ENCODE measurements at regions not wholly inside any gene's neighbourhood (a gene's known extent, or its start where the extent isn't known, plus 50 kb on each side); places are given as distances from the start of the nearest gene placed in this dataset.

DNA sequence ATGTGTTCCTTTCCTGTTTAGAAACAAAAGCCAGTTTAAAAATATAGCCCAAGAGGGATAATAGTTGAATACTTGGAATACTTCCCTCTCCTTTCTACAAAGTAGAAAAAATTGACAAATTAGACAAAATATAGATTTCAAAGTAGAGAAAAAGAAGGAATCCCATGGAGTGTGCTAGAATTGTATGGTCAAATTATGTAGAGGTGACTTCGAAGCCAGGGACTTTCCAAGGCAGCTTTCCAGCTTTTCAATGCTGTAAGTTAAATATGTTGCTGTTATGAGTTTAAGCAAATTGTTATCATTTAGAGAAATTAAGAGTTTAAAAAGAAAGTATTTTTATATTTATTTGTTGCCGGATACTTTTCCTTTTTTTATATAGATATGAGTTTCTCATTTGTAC is 415.5 kb upstream of the OPRM1 start:
- H3K36me3 ChIP-seq = no peaks in the 10 kb centered on the region
- ATAC-seq = no peak
- H3K27ac ChIP-seq = no peak overlapping the region
- H3K4me1 ChIP-seq = no peaks in the 10 kb centered on the region
- H3K4me3 ChIP-seq = no peak overlapping the region
- H3K27me3 ChIP-seq (ENCODE audit: low read depth) = no peaks in the 10 kb centered on the region
- intact Hi-C loops (cut with DNase I) = no loop called here
- no peak for DNase-seq
- no peaks in the 10 kb centered on the region for H3K9me3 ChIP-seq
- no peak for TF ChIP-seq CTCF (IDR thresholded peaks at IDR 0.05)

- Histone ChIP-seq H3K36me3 (no peaks in the 10 kb centered on the region), H3K9me3 (no peaks in the 10 kb centered on the region), H3K27ac (no peak overlapping the region), H3K4me1 (no peaks in the 10 kb centered on the region), H3K27me3 (ENCODE audit: low read depth) (no peaks in the 10 kb centered on the region), H3K4me3 (no peak overlapping the region)
- intact Hi-C loops (cut with DNase I) = no loop called here
- no peak for ATAC-seq
- DNase-seq = no peak
- TF ChIP-seq CTCF (IDR thresholded peaks at IDR 0.05) = no peak
These were observed 417.5 kb upstream of the OPRM1 start for GRCh38 chr6:153621491-153621890.

- no peak for DNase-seq
- Histone ChIP-seq H3K4me3 (no peak overlapping the region), H3K27me3 (ENCODE audit: low read depth) (no peaks in the 10 kb centered on the region), H3K4me1 (no peaks in the 10 kb centered on the region), H3K27ac (no peak overlapping the region), H3K36me3 (no peaks in the 10 kb centered on the region), H3K9me3 (no peaks in the 10 kb centered on the region)
- intact Hi-C loops (cut with DNase I) = no loop called here
- TF ChIP-seq CTCF (IDR thresholded peaks at IDR 0.05) = no peak
- no peak for ATAC-seq
These were observed 418.0 kb upstream of the OPRM1 start for GRCh38 chr6:153621070-153621469.

DNA sequence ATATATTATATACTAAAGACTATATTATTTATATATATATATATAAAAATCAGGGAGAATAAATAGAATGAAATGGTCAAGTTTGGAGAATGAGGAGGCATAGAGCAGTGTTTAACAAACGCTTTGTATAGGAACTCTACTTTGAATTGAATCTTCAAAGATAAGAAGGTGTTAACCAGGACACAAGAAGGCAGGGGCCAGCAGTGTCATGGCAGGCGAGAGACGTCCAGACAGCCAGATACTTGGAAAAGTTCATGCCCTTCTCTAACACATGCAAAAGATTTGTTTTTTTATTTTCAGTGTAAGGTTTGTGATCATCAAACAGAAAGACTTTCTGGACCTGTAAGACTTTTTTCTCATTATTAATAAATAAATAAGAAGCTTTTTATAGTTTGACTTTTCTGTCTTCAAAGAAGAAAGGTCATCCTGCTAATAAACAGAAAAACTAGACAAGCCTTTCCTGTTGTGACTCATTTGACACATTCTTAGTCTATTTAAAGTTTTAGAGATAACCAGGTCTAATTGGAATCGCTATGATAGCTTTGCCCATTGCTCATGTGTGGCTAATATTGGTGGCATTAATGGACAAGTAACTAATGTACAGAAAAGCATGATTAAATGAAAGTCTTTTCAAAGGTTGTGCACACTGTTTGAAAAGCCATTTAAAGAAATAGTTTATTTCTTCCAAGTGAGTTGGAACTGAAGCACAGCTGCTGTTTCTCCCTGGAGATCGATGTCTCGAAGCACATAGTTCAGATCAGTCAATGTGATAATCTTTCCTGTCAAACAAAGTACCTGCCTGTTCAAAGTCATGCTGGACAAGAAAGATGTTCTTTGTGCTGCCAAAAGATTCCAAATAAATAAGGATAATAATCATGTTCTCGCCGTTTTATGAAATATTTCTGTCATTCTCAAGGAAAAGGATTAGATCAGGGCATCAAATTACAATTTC is 420.4 kb upstream of the OPRM1 start:
- Histone ChIP-seq H3K4me1 (no peaks in the 10 kb centered on the region), H3K36me3 (no peaks in the 10 kb centered on the region), H3K4me3 (no peak overlapping the region), H3K27me3 (ENCODE audit: low read depth) (no peaks in the 10 kb centered on the region), H3K9me3 (no peaks in the 10 kb centered on the region), H3K27ac (no peak overlapping the region)
- no peak for DNase-seq
- intact Hi-C loops (cut with DNase I) = no loop called here
- TF ChIP-seq CTCF (IDR thresholded peaks at IDR 0.05) = no peak
- no peak for ATAC-seq

DNA sequence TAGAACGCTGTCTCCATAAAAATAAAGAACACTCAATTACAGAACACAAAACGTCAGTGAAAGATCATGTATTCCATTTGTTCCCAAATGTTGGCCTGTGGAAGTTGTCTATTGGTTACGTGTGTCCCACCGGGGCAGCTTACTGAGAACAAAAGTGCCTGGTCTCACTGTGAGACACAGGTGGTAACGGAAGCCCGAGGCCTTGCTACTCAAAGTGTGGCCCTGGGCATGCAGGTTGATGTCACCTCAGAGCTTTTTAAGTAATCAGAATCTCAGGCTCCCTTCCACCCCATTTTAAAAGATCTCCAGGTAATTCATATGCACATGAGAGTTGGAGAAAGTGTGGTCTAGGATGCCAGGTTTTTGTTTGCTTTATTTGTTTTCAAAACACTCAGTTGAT is 422.5 kb upstream of the OPRM1 start:
- TF ChIP-seq CTCF (IDR thresholded peaks at IDR 0.05) = no peak
- DNase-seq = no peak
- no peaks in the 10 kb centered on the region for H3K9me3 ChIP-seq
- no peak overlapping the region for H3K27ac ChIP-seq
- intact Hi-C loops (cut with DNase I) = no loop called here
- no peaks in the 10 kb centered on the region for H3K4me1 ChIP-seq
- H3K27me3 ChIP-seq (ENCODE audit: low read depth) = no peaks in the 10 kb centered on the region
- ATAC-seq = no peak
- H3K4me3 ChIP-seq = no peak overlapping the region
- no peaks in the 10 kb centered on the region for H3K36me3 ChIP-seq
